ENCODE measurements at regions not wholly inside any gene's neighbourhood (a gene's known extent, or its start where the extent isn't known, plus 50 kb on each side); places are given as distances from the start of the nearest gene placed in this dataset.
A peak's percentile ranks its signal among the peaks of the same experiment; 100 is the strongest.

DNA sequence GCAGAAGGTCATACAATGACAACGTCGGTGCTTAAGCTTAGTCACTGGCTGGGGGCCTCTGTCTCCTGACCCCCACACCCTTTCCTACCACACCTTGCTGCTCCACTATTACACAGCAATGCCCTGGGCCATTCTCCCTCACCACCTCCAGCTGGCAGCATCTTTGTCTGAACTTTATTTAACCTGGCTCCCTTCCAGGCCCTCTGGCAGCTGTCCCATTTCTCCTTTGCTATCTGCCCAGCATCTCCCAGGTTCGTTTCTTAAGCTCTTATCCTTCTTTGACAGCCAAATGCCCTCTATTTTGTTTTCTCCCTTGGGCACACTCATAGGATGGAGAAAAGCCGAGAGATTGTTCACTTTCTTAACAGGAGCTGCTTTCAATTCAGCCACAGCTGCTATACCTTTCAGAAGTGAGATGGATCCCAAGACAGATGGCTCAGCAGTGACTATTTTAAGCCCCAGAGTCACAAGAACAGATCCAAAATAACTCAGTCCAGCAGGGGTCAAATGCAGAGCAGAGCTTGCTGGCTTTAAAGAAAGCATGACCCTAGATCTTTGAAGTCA, 1277.1 kb upstream of the AUTS2 start:
- TF ChIP-seq EZH2 (IDR thresholded peaks at IDR 0.05; ENCODE audit: borderline replicate concordance, low read depth, low read length, poor library complexity, severe bottlenecking) (no peak), CTCF (conservative IDR thresholded peaks at IDR 0.05; ENCODE audit: low read depth, low read length) (no peak)
- H3K9me3 ChIP-seq (ENCODE audit: low read depth, low read length, poor library complexity, severe bottlenecking), result no peaks in the 10 kb centered on the region
- H3K27me3 ChIP-seq (replicated peaks; ENCODE audit: insufficient read depth, low read depth, low read length, poor library complexity), result no peaks in the 10 kb centered on the region
- intact Hi-C loops (cut with micrococcal nuclease; ENCODE audit: unreplicated experiment), result no loop called here
- no peak overlapping the region for H3K4me3 ChIP-seq (ENCODE audit: low read depth, low read length, poor library complexity, severe bottlenecking)
- no peak overlapping the region for H3K27ac ChIP-seq (ENCODE audit: low read depth, low read length, poor library complexity, severe bottlenecking)
- ChIA-PET POLR2A (ENCODE audit: low non-redundant PET) (no interaction called here), CTCF (no interaction called here)
- no peaks in the 10 kb centered on the region for H3K4me1 ChIP-seq (ENCODE audit: insufficient read depth, low read length, poor library complexity, severe bottlenecking)
- BruUV-seq (replicated peaks), result no TSS peak
- no peaks in the 10 kb centered on the region for H3K36me3 ChIP-seq (ENCODE audit: insufficient read depth, low read length, poor library complexity, severe bottlenecking)
- DNase-seq (ENCODE audit: low spot score), result peak; percentile 29

- Histone ChIP-seq H3K27me3 (replicated peaks; ENCODE audit: insufficient read depth, low read depth, low read length, poor library complexity) (no peaks in the 10 kb centered on the region), H3K36me3 (ENCODE audit: insufficient read depth, low read length, poor library complexity, severe bottlenecking) (no peaks in the 10 kb centered on the region), H3K27ac (ENCODE audit: low read depth, low read length, poor library complexity, severe bottlenecking) (no peak overlapping the region), H3K4me3 (ENCODE audit: low read depth, low read length, poor library complexity, severe bottlenecking) (no peak overlapping the region), H3K4me1 (ENCODE audit: insufficient read depth, low read length, poor library complexity, severe bottlenecking) (no peaks in the 10 kb centered on the region), H3K9me3 (ENCODE audit: low read depth, low read length, poor library complexity, severe bottlenecking) (no peaks in the 10 kb centered on the region)
- TF ChIP-seq EZH2 (IDR thresholded peaks at IDR 0.05; ENCODE audit: borderline replicate concordance, low read depth, low read length, poor library complexity, severe bottlenecking) (no peak), CTCF (conservative IDR thresholded peaks at IDR 0.05; ENCODE audit: low read depth, low read length) (no peak)
- ChIA-PET POLR2A (ENCODE audit: low non-redundant PET) (no interaction called here), CTCF (no interaction called here)
- intact Hi-C loops (cut with micrococcal nuclease; ENCODE audit: unreplicated experiment), result no loop called here
- BruUV-seq (replicated peaks), result no TSS peak
- no peak for DNase-seq (ENCODE audit: low spot score)
These were observed 1276.3 kb upstream of the AUTS2 start for GRCh38 chr7:68321776-68322496.

- no peaks in the 10 kb centered on the region for H3K36me3 ChIP-seq (ENCODE audit: insufficient read depth, low read length, poor library complexity, severe bottlenecking)
- no peaks in the 10 kb centered on the region for H3K27me3 ChIP-seq (replicated peaks; ENCODE audit: insufficient read depth, low read depth, low read length, poor library complexity)
- intact Hi-C loops (cut with micrococcal nuclease; ENCODE audit: unreplicated experiment), result no loop called here
- CTCF ChIA-PET, result no interaction called here
- TF ChIP-seq EZH2 (IDR thresholded peaks at IDR 0.05; ENCODE audit: borderline replicate concordance, low read depth, low read length, poor library complexity, severe bottlenecking), result no peak
- no peak for TF ChIP-seq CTCF (conservative IDR thresholded peaks at IDR 0.05; ENCODE audit: low read depth, low read length)
- no peaks in the 10 kb centered on the region for H3K4me1 ChIP-seq (ENCODE audit: insufficient read depth, low read length, poor library complexity, severe bottlenecking)
- POLR2A ChIA-PET (ENCODE audit: low non-redundant PET), result no interaction called here
- H3K9me3 ChIP-seq (ENCODE audit: low read depth, low read length, poor library complexity, severe bottlenecking), result no peaks in the 10 kb centered on the region
- no TSS peak for BruUV-seq (replicated peaks)
- no peak for DNase-seq (ENCODE audit: low spot score)
- H3K27ac ChIP-seq (ENCODE audit: low read depth, low read length, poor library complexity, severe bottlenecking), result no peak overlapping the region
- no peak overlapping the region for H3K4me3 ChIP-seq (ENCODE audit: low read depth, low read length, poor library complexity, severe bottlenecking)
These were observed 1273.7 kb upstream of the AUTS2 start for GRCh38 chr7:68324621-68325020.

Data from A673 (cell line).